ENCODE measurements at regions not wholly inside any gene's neighbourhood (a gene's known extent, or its start where the extent isn't known, plus 50 kb on each side); places are given as distances from the start of the nearest gene placed in this dataset.

GRCh38 chr5:40160435-40160834, 519.3 kb upstream of the PTGER4 start:
- no peaks in the 10 kb centered on the region for H3K4me1 ChIP-seq (ENCODE audit: insufficient read depth, low read length, severe bottlenecking)
- H3F3A ChIP-seq (ENCODE audit: insufficient read depth, low read length), result no peaks in the 10 kb centered on the region
- no peaks in the 10 kb centered on the region for H3K36me3 ChIP-seq (ENCODE audit: insufficient read depth, low read length)
- H3K4me3 ChIP-seq (ENCODE audit: low read depth, low read length, poor library complexity, severe bottlenecking), result no peak overlapping the region
- H4K20me1 ChIP-seq (ENCODE audit: insufficient read depth, low read length), result no peaks in the 10 kb centered on the region
- no peaks in the 10 kb centered on the region for H3K79me2 ChIP-seq (ENCODE audit: insufficient read depth, low read length)
- TF ChIP-seq, protein P1, sequence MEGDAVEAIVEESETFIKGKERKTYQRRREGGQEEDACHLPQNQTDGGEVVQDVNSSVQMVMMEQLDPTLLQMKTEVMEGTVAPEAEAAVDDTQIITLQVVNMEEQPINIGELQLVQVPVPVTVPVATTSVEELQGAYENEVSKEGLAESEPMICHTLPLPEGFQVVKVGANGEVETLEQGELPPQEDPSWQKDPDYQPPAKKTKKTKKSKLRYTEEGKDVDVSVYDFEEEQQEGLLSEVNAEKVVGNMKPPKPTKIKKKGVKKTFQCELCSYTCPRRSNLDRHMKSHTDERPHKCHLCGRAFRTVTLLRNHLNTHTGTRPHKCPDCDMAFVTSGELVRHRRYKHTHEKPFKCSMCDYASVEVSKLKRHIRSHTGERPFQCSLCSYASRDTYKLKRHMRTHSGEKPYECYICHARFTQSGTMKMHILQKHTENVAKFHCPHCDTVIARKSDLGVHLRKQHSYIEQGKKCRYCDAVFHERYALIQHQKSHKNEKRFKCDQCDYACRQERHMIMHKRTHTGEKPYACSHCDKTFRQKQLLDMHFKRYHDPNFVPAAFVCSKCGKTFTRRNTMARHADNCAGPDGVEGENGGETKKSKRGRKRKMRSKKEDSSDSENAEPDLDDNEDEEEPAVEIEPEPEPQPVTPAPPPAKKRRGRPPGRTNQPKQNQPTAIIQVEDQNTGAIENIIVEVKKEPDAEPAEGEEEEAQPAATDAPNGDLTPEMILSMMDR (IDR thresholded peaks at IDR 0.05; ENCODE audit: low read length), result no peak
- TF ChIP-seq EZH2 (IDR thresholded peaks at IDR 0.05; ENCODE audit: borderline replicate concordance, low read length), result no peak
- no peak overlapping the region for H3K27ac ChIP-seq (ENCODE audit: low read depth, low read length, poor library complexity, severe bottlenecking)
- no peaks in the 10 kb centered on the region for H3K27me3 ChIP-seq (ENCODE audit: insufficient read depth, low read length)
- H3K9me3 ChIP-seq (ENCODE audit: low read length), result no peaks in the 10 kb centered on the region
- no peak overlapping the region for H2AFZ ChIP-seq (ENCODE audit: low read length)
- H3K9ac ChIP-seq (ENCODE audit: low read length), result no peak overlapping the region
- H3K9me2 ChIP-seq (ENCODE audit: low read depth, low read length), result no peaks in the 10 kb centered on the region
- H3K4me2 ChIP-seq (ENCODE audit: low read length), result no peak overlapping the region

- H3F3A ChIP-seq (ENCODE audit: insufficient read depth, low read length), result no peaks in the 10 kb centered on the region
- H2AFZ ChIP-seq (ENCODE audit: low read length), result no peak overlapping the region
- H3K4me1 ChIP-seq (ENCODE audit: insufficient read depth, low read length, severe bottlenecking), result no peaks in the 10 kb centered on the region
- H3K4me2 ChIP-seq (ENCODE audit: low read length), result no peak overlapping the region
- H3K27ac ChIP-seq (ENCODE audit: low read depth, low read length, poor library complexity, severe bottlenecking), result no peak overlapping the region
- no peaks in the 10 kb centered on the region for H3K27me3 ChIP-seq (ENCODE audit: insufficient read depth, low read length)
- TF ChIP-seq, protein P1 (IDR thresholded peaks at IDR 0.05; ENCODE audit: low read length), result no peak
- no peak for TF ChIP-seq EZH2 (IDR thresholded peaks at IDR 0.05; ENCODE audit: borderline replicate concordance, low read length)
- H3K9ac ChIP-seq (ENCODE audit: low read length), result no peak overlapping the region
- no peaks in the 10 kb centered on the region for H3K9me2 ChIP-seq (ENCODE audit: low read depth, low read length)
- H4K20me1 ChIP-seq (ENCODE audit: insufficient read depth, low read length), result no peaks in the 10 kb centered on the region
- H3K36me3 ChIP-seq (ENCODE audit: insufficient read depth, low read length), result no peaks in the 10 kb centered on the region
- no peaks in the 10 kb centered on the region for H3K79me2 ChIP-seq (ENCODE audit: insufficient read depth, low read length)
- H3K4me3 ChIP-seq (ENCODE audit: low read depth, low read length, poor library complexity, severe bottlenecking), result no peak overlapping the region
- no peaks in the 10 kb centered on the region for H3K9me3 ChIP-seq (ENCODE audit: low read length)
Measured at GRCh38 chr5:40154194-40154593, 525.5 kb upstream of the PTGER4 start.

- Histone ChIP-seq H3K79me2 (ENCODE audit: insufficient read depth, low read length) (no peaks in the 10 kb centered on the region), H3K27me3 (ENCODE audit: insufficient read depth, low read length) (no peaks in the 10 kb centered on the region), H3K9ac (ENCODE audit: low read length) (no peak overlapping the region), H3F3A (ENCODE audit: insufficient read depth, low read length) (no peaks in the 10 kb centered on the region), H4K20me1 (ENCODE audit: insufficient read depth, low read length) (no peaks in the 10 kb centered on the region), H3K36me3 (ENCODE audit: insufficient read depth, low read length) (no peaks in the 10 kb centered on the region), H3K4me3 (ENCODE audit: low read depth, low read length, poor library complexity, severe bottlenecking) (no peak overlapping the region), H3K4me2 (ENCODE audit: low read length) (no peak overlapping the region), H3K27ac (ENCODE audit: low read depth, low read length, poor library complexity, severe bottlenecking) (no peak overlapping the region), H3K9me2 (ENCODE audit: low read depth, low read length) (no peaks in the 10 kb centered on the region), H2AFZ (ENCODE audit: low read length) (no peak overlapping the region), H3K4me1 (ENCODE audit: insufficient read depth, low read length, severe bottlenecking) (no peaks in the 10 kb centered on the region), H3K9me3 (ENCODE audit: low read length) (no peaks in the 10 kb centered on the region)
- TF ChIP-seq, protein P1 (IDR thresholded peaks at IDR 0.05; ENCODE audit: low read length), result no peak
- TF ChIP-seq EZH2 (IDR thresholded peaks at IDR 0.05; ENCODE audit: borderline replicate concordance, low read length), result no peak
Measured at GRCh38 chr5:40150896-40151295, 528.8 kb upstream of the PTGER4 start.
